ENCODE measurements at regions not wholly inside any gene's neighbourhood (a gene's known extent, or its start where the extent isn't known, plus 50 kb on each side); places are given as distances from the start of the nearest gene placed in this dataset.

DNA sequence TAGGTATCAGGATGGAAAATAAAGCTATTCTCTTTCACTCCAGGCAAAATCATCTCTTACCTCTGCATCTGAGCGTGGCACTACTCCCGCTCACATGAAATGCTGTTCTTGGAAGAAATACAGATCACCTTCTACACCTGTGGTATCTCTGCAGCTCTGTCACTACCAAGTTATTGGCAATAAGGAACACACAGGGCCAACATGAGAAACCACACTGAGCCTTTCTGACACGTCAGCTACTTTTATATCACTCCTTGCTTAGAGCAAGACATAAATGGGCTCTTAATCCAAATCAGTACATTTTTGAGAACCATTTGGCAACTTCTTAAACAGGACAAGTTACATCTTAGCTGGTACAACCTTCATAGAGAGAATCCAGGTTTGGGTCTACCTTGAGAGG is 101.8 kb upstream of the GUCY1A1 start:
- Histone ChIP-seq H3K4me1 (ENCODE audit: insufficient read depth) (no peaks in the 10 kb centered on the region), H3K36me3 (ENCODE audit: insufficient read depth) (no peaks in the 10 kb centered on the region), H3K27ac (ENCODE audit: low read depth) (no peak overlapping the region), H3K4me3 (ENCODE audit: low read depth, low read length) (no peak overlapping the region)
- no peak for DNase-seq (ENCODE audit: extremely low spot score)
- WGBS, result 97% methylated on average over 3 of the region's 3 CpGs

DNA sequence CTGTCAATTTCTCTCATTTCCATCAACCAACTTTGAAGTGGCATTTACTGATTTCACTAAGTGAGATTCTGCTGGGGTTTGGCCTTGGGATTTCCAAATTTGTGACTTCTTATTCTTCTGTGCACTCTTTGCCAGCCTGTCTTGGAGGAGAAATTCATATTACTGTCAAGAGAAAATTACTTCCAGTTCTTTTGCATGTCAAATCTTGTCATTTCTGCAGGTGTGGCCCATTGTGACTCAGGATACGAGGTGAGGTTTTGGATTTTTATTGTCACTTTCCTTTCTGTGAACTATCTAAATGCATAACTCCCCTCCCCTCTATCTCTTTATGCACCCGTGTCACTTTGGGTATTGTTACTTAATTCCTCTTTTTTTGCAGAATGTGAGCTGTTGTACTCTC is 102.6 kb upstream of the GUCY1A1 start:
- Histone ChIP-seq H3K4me1 (ENCODE audit: insufficient read depth) (no peaks in the 10 kb centered on the region), H3K4me3 (ENCODE audit: low read depth, low read length) (no peak overlapping the region), H3K27ac (ENCODE audit: low read depth) (no peak overlapping the region), H3K36me3 (ENCODE audit: insufficient read depth) (no peaks in the 10 kb centered on the region)
- DNase-seq (ENCODE audit: extremely low spot score), result no peak
- 77% methylated on average over 2 of the region's 2 CpGs for WGBS

DNA sequence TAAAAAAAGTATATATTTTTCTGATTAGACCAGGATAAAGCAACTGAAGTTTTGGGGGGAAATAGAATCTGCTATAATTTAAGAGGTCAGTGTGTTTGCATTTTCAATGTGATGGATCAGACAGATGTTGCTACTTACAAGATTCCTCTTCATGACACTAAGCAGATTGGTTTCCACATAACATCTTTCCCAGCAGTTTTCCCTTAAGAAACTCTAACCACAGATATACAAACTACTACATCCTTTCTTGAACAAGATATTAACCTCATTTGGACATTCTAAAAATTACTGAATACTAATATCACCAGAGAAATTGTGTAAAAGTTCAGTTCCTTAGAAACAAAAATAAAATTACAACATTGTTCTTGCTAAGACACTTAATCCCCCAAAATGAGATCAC is 106.7 kb upstream of the GUCY1A1 start:
- H3K36me3 ChIP-seq (ENCODE audit: insufficient read depth), result no peaks in the 10 kb centered on the region
- H3K27ac ChIP-seq (ENCODE audit: low read depth), result no peak overlapping the region
- no peak for DNase-seq (ENCODE audit: extremely low spot score)
- no peak overlapping the region for H3K4me3 ChIP-seq (ENCODE audit: low read depth, low read length)
- no peaks in the 10 kb centered on the region for H3K4me1 ChIP-seq (ENCODE audit: insufficient read depth)

DNA sequence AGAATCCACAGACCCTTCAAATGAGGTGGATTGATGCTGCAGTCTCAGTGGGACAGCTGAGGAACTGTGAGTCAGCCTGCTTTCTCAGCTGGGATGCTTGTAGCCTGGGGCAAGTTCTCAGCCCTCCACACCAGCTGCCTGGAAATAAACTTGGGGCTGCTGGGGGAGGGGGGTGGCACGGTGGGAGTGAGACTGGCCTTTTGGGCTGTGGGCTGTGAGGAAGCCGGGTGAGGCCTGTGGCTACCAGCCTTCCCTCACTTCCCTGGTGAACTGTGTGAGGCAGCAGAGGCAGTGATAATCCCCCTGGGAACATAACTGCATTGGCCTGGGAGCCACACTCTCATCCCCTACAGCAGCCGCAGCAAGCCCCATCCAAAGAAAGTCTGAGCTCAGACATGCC is 114.5 kb upstream of the GUCY1A1 start:
- Histone ChIP-seq H3K4me1 (ENCODE audit: insufficient read depth) (no peaks in the 10 kb centered on the region), H3K36me3 (ENCODE audit: insufficient read depth) (no peaks in the 10 kb centered on the region), H3K4me3 (ENCODE audit: low read depth, low read length) (no peak overlapping the region), H3K27ac (ENCODE audit: low read depth) (no peak overlapping the region)
- DNase-seq (ENCODE audit: extremely low spot score), result no peak
- 90% methylated on average over 3 of the region's 3 CpGs for WGBS

DNA sequence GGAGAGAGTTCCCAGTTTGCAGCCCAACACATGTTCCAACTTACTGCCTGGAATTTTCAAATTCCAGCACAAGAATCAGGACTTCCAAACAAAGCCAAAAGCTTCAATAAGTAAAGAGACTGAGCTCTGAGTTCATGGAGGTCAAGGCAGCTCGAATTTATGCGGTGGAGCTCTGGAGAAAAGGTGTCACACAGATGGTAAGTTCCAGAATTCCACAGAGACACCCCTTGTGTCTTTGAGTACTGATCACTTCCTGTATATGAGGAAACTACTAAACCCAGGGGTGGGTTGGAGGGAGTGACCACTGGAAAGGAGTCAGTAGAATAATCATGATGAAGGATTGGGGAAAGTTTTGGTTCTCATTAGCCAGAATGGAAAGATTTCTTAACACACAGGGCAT is 118.5 kb upstream of the GUCY1A1 start:
- 42% methylated on average over 2 of the region's 2 CpGs for WGBS
- Histone ChIP-seq H3K36me3 (ENCODE audit: insufficient read depth) (no peaks in the 10 kb centered on the region), H3K27ac (ENCODE audit: low read depth) (no peak overlapping the region), H3K4me3 (ENCODE audit: low read depth, low read length) (no peak overlapping the region), H3K4me1 (ENCODE audit: insufficient read depth) (no peaks in the 10 kb centered on the region)
- no peak for DNase-seq (ENCODE audit: extremely low spot score)

DNA sequence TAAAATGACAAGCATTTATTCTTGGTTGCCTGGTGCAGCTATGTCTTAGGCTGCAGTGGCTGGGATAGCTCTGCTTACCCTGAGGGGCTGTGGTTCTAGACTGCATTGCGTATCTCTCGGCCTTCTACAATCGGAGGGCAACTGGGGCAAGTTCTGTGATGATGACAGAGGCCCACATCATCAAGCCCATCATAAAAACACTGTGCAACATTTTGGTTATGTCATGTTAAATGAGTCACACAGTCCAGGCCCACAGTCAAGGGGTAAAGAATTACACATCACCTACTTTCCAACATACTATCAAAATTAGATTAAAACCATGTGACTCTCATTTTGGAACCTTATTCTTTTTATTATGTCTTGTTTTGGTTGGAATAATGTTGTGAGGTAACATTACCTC is 120.2 kb upstream of the GUCY1A1 start:
- DNase-seq (ENCODE audit: extremely low spot score), result no peak
- Histone ChIP-seq H3K4me3 (ENCODE audit: low read depth, low read length) (no peak overlapping the region), H3K27ac (ENCODE audit: low read depth) (no peak overlapping the region), H3K4me1 (ENCODE audit: insufficient read depth) (no peaks in the 10 kb centered on the region), H3K36me3 (ENCODE audit: insufficient read depth) (no peaks in the 10 kb centered on the region)
- WGBS, result 97% methylated on average over 3 of the region's 3 CpGs

DNA sequence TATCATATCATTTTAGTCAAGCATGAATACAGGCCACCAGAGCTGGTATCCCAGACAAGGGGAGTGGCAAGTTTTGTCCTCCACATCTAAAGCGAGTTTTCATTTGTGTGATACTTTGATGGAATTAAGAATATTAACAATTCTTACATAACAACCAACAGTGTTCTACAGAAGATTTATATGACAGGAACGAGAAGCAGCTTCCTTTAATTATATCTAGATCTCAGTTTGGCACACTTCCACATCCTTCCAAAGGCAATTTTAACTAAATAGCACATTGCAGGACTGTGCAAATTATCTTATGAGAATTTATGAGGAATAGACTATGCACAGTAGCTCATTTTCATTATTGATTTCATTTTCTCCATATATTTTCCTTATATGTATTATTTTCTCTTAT is 121.2 kb upstream of the GUCY1A1 start:
- H3K36me3 ChIP-seq (ENCODE audit: insufficient read depth), result no peaks in the 10 kb centered on the region
- 54% methylated on average over 2 of the region's 2 CpGs for WGBS
- H3K4me3 ChIP-seq (ENCODE audit: low read depth, low read length), result no peak overlapping the region
- H3K4me1 ChIP-seq (ENCODE audit: insufficient read depth), result no peaks in the 10 kb centered on the region
- DNase-seq (ENCODE audit: extremely low spot score), result no peak
- H3K27ac ChIP-seq (ENCODE audit: low read depth), result no peak overlapping the region

DNA sequence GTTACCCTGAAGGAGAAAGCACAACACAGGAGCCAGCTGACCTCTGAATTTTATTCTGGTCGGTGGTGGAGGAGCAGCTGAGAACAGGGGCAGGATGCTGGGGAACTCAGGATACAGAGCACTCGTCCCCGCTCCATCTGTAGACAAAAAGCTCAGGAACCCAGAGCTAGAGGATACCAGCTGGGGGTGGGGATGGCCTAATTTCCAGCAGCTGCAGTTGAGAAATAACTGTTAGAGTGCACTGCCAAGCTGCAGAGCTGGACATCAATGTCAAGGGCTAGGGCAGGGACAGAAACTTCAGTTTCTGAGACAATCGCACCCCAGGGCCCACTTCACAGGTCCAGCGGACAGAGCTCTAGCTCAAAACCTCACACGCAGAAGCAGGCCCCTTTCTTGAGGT is 122.1 kb upstream of the GUCY1A1 start:
- no peak for DNase-seq (ENCODE audit: extremely low spot score)
- Histone ChIP-seq H3K4me1 (ENCODE audit: insufficient read depth) (no peaks in the 10 kb centered on the region), H3K4me3 (ENCODE audit: low read depth, low read length) (no peak overlapping the region), H3K36me3 (ENCODE audit: insufficient read depth) (no peaks in the 10 kb centered on the region), H3K27ac (ENCODE audit: low read depth) (no peak overlapping the region)
- 94% methylated on average over 6 of the region's 6 CpGs for WGBS

DNA sequence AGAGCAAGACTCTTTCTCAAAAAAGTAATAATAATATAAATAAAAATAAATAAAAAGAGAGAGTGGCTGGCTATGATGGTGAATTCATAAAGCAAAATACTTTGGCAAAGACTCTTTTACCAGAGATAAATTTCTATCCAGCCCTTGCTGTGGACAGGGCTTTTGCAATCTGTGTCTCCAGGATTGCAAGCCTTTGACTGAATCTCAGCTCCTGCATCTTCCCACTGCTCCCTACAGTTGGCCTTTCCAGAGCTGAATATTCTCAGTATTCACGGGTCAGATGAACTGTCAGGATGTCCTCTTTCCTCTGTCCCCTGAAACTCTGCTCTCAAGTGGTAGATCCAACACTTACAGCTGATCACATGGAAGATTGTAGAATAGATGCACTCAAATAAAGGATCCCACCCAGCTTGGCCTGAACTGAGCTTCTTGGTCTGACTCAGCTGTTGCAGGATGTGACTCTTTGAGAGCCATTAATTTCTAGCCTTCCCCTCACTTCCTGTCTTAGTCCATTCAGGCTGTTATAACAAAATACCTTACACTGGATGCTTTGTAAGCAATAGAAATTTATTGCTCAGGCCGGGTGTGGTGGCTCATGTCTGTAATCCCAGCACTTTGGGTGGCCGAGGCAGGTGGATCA is 123.4 kb upstream of the GUCY1A1 start:
- H3K27ac ChIP-seq (ENCODE audit: low read depth), result no peak overlapping the region
- H3K4me3 ChIP-seq (ENCODE audit: low read depth, low read length), result no peak overlapping the region
- no peaks in the 10 kb centered on the region for H3K4me1 ChIP-seq (ENCODE audit: insufficient read depth)
- no peak for DNase-seq (ENCODE audit: extremely low spot score)
- no peaks in the 10 kb centered on the region for H3K36me3 ChIP-seq (ENCODE audit: insufficient read depth)
- 66% methylated on average over 3 of the region's 3 CpGs for WGBS

DNA sequence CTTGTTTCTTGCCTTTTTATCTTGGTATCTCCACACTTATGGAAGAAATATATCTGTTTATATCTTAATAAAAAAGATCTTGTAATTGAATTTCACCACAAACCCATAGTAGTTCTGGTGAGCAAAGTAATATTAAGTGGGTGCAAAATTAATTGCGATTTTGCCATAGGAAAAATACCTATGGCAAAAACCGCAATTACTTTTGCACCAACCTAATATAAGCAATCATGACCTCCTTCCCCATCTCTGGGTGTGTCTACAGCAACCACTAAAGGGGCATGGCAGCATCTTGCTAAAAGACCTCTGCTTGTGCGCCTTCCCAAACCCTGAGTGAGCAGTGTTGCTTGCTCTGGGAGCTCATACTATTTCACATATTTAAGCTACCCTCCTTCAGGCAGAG is 124.2 kb upstream of the GUCY1A1 start:
- DNase-seq (ENCODE audit: extremely low spot score), result no peak
- H3K4me3 ChIP-seq (ENCODE audit: low read depth, low read length), result no peak overlapping the region

DNA sequence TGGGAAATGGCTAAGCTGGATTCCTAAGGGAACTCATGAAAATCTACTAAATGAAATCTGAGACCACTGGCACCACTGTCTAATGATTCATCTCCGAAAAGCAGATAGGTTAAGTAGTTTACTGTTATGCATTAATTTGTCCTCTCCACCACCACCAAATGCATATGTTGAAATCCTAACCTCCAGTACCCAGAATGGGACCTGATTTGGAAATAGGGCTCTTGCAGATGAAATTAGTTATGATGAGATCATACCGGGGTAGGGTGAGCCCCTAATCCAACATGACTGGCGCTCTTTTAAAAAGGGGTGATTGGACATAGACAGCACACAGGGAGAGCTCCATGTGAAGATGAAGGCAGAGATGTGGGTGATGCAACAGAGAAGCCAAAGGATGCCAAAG is 124.9 kb upstream of the GUCY1A1 start:
- Histone ChIP-seq H3K27ac (ENCODE audit: low read depth) (no peak overlapping the region), H3K36me3 (ENCODE audit: insufficient read depth) (no peaks in the 10 kb centered on the region), H3K4me1 (ENCODE audit: insufficient read depth) (no peaks in the 10 kb centered on the region), H3K4me3 (ENCODE audit: low read depth, low read length) (no peak overlapping the region)
- no peak for DNase-seq (ENCODE audit: extremely low spot score)
- WGBS, result 96% methylated on average over 3 of the region's 3 CpGs

More for the DNA sequence above, 124.2 kb upstream of the GUCY1A1 start:
- H3K27ac ChIP-seq (ENCODE audit: low read depth), result no peak overlapping the region
- H3K36me3 ChIP-seq (ENCODE audit: insufficient read depth), result no peaks in the 10 kb centered on the region
- no peaks in the 10 kb centered on the region for H3K4me1 ChIP-seq (ENCODE audit: insufficient read depth)
- 95% methylated on average over 3 of the region's 3 CpGs for WGBS

DNA sequence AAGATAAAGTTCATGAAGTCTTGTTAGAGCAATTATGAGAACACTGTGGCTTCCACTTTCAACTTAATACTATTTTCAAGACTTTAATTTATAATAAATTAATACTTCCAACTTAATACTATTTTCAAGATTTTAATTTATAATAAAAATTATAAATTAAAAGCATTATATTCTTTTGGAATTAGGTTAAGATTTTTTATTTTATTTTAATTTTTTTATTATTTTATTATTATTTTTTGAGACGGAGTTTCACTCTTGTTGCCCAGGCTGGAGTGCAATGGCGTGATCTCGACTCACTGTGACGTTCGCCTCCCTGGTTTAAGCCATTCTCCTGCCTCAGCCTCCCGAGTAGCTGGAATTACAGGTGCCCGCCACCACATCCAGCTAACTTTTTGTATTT is 126.0 kb upstream of the GUCY1A1 start:
- Histone ChIP-seq H3K4me3 (ENCODE audit: low read depth, low read length) (no peak overlapping the region), H3K27ac (ENCODE audit: low read depth) (no peak overlapping the region), H3K4me1 (ENCODE audit: insufficient read depth) (no peaks in the 10 kb centered on the region), H3K36me3 (ENCODE audit: insufficient read depth) (no peaks in the 10 kb centered on the region)
- DNase-seq (ENCODE audit: extremely low spot score), result no peak
- 98% methylated on average over 7 of the region's 7 CpGs for WGBS

DNA sequence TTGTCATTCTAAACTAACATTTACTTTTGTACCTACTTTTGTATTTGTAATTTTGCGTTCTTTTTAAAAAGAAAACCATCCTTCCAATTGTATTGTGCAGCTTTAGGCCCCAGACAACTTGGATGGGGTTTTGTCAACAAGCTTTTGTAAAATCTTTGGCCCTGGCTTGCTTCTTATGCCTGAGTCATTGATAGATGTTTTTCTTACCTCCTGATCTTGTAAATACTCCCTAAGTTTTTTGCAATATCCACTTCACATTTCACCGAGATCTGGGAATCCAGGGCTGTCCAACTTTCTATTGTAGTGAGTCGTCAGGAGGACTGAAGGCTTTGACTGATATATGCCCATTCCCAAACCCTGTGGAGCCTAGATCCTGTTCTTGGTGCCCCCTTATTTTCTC is 126.9 kb upstream of the GUCY1A1 start:
- no peak overlapping the region for H3K27ac ChIP-seq (ENCODE audit: low read depth)
- no peaks in the 10 kb centered on the region for H3K4me1 ChIP-seq (ENCODE audit: insufficient read depth)
- no peak overlapping the region for H3K4me3 ChIP-seq (ENCODE audit: low read depth, low read length)
- H3K36me3 ChIP-seq (ENCODE audit: insufficient read depth), result no peaks in the 10 kb centered on the region
- WGBS, result 70% methylated on average over 3 of the region's 3 CpGs
- DNase-seq (ENCODE audit: extremely low spot score), result no peak

DNA sequence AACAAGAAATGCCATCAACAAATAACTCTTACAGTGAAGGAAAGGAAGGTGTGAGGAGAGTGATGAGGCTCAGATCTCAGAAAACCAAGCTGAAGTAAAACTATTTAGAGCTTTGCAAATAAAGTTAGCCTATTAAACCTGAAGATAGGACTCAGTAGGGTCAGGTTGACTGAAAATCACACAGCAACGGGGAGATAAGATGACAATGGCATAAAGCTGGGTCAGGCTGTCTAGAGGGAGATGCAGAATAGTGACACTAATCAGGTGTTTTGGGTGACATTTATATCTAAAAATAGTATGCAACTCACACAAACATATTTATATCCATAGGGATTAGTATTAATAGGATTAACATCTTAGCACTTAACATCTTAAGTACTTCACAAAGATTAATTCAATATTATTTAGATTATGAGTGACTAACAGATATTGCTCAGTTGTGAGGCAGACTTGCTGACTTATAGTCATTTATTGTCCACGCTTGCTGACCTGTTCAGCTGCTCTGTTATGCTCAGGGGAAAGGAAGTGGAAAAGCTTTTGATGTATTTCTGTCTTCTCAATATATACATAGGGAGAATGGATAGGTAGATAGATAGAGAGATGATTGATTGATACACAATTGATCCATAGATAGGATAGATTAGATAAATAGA is 130.7 kb upstream of the GUCY1A1 start:
- Histone ChIP-seq H3K4me3 (ENCODE audit: low read depth, low read length) (no peak overlapping the region), H3K36me3 (ENCODE audit: insufficient read depth) (no peaks in the 10 kb centered on the region), H3K27ac (ENCODE audit: low read depth) (no peak overlapping the region), H3K4me1 (ENCODE audit: insufficient read depth) (no peaks in the 10 kb centered on the region)
- no peak for DNase-seq (ENCODE audit: extremely low spot score)
- WGBS, result 78% methylated on average over 2 of the region's 2 CpGs
